RWPE2 (cell line): ENCODE measurements at regions not wholly inside any gene's neighbourhood (a gene's known extent, or its start where the extent isn't known, plus 50 kb on each side); places are given as distances from the start of the nearest gene placed in this dataset.

Source experiments
- ATAC-seq: fragments of 200-7000 bp; cut with Tn5 transposase; 3 replicates; pipeline ENCODE4 v1.9.1; 2021; ENCODE audit warnings: low read depth
- DNase-seq: peaks from one replicate; pipeline ENCODE4 v3.0.0-alpha.2; 2020; ENCODE audit warnings: low spot score
- H3K27ac ChIP-seq: fragments of 450-650 bp; 2 replicates; pipeline ENCODE4 v1.5.1; 2017; ENCODE audit warnings: mild to moderate bottlenecking; ENCODE audit not compliant: poor library complexity, severe bottlenecking
- H3K27me3 ChIP-seq: fragments of 250-450 bp; sonication (Bioruptor Pico); 2 replicates; pipeline ENCODE4 v1.5.1; 2021; ENCODE audit warnings: mild to moderate bottlenecking, moderate library complexity; ENCODE audit not compliant: insufficient read depth, poor library complexity, severe bottlenecking
- H3K36me3 ChIP-seq: fragments of 250-450 bp; sonication (Bioruptor Pico); 2 replicates; pipeline ENCODE4 v1.5.1; 2020; ENCODE audit warnings: low read depth, mild to moderate bottlenecking, moderate library complexity
- H3K4me1 ChIP-seq: fragments of 250-450 bp; sonication (Bioruptor Pico); 2 replicates; pipeline ENCODE4 v1.5.1; 2021; ENCODE audit warnings: mild to moderate bottlenecking, moderate library complexity; ENCODE audit not compliant: insufficient read depth, poor library complexity, severe bottlenecking
- H3K4me3 ChIP-seq: fragments of 250-450 bp; sonication (Bioruptor Pico); 2 replicates; pipeline ENCODE4 v1.5.1; 2021; ENCODE audit warnings: mild to moderate bottlenecking, moderate library complexity; ENCODE audit not compliant: severe bottlenecking
- H3K9me3 ChIP-seq: fragments of 250-450 bp; sonication (Bioruptor Pico); 2 replicates; pipeline ENCODE4 v1.5.1; 2021; ENCODE audit warnings: mild to moderate bottlenecking, moderate library complexity; ENCODE audit not compliant: severe bottlenecking
- TF ChIP-seq, protein P1 (sequence below): fragments of 450-650 bp; IDR thresholded peaks from one replicate; pipeline ENCODE4 v1.5.1; 2017; ENCODE audit warnings: mild to moderate bottlenecking, moderate library complexity; ENCODE audit not compliant: poor library complexity, severe bottlenecking

DNA sequence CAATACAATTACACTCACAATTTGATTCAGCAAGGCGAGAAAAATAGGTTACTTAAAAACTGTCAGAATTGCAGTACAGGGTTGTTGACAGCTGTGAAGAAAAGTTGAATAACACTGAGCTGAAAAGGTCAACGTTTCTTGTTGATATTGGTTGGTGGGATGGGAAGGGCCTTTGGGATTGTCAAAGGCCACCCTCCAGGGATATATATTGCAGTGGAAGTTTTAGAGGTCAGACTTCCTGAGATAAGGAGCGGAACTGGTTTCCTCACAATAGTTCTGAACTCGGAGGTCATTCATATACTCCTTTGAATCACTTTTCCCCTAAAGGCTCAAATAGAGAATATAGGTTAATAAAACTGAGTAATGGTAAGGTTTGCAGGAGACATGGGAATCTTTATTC is 417.2 kb downstream of the RAPGEF2 start:
- Histone ChIP-seq H3K36me3 (no peaks in the 10 kb centered on the region), H3K27ac (no peak overlapping the region), H3K4me1 (no peaks in the 10 kb centered on the region), H3K9me3 (no peaks in the 10 kb centered on the region), H3K4me3 (no peak overlapping the region), H3K27me3 (no peaks in the 10 kb centered on the region)
- ATAC-seq (no peak), DNase-seq (no peak)
- TF ChIP-seq, protein P1, sequence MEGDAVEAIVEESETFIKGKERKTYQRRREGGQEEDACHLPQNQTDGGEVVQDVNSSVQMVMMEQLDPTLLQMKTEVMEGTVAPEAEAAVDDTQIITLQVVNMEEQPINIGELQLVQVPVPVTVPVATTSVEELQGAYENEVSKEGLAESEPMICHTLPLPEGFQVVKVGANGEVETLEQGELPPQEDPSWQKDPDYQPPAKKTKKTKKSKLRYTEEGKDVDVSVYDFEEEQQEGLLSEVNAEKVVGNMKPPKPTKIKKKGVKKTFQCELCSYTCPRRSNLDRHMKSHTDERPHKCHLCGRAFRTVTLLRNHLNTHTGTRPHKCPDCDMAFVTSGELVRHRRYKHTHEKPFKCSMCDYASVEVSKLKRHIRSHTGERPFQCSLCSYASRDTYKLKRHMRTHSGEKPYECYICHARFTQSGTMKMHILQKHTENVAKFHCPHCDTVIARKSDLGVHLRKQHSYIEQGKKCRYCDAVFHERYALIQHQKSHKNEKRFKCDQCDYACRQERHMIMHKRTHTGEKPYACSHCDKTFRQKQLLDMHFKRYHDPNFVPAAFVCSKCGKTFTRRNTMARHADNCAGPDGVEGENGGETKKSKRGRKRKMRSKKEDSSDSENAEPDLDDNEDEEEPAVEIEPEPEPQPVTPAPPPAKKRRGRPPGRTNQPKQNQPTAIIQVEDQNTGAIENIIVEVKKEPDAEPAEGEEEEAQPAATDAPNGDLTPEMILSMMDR, result no peak

DNA sequence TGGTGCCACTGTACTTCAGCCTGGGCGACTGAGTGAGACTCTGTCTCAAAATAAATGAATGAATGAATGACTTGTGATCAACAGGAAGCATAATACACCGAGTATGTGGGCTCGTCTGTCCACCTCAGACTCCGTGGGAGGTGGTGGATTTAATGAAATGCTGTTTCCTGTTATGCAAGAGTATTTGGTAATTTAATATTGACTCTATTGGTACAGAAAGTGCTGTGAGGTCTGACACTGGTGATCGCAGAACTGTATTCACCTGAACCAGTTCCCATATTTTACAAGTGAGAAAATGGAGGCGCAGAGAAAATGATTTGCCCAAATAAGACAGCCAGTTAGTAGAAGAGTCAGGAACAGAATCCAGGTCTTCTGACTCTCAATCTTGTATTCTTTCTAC is 423.3 kb downstream of the RAPGEF2 start:
- Histone ChIP-seq H3K4me1 (no peaks in the 10 kb centered on the region), H3K27me3 (no peaks in the 10 kb centered on the region), H3K9me3 (no peaks in the 10 kb centered on the region), H3K36me3 (no peaks in the 10 kb centered on the region), H3K4me3 (no peak overlapping the region), H3K27ac (no peak overlapping the region)
- no peak for ATAC-seq
- TF ChIP-seq, protein P1, result no peak
- no peak for DNase-seq

DNA sequence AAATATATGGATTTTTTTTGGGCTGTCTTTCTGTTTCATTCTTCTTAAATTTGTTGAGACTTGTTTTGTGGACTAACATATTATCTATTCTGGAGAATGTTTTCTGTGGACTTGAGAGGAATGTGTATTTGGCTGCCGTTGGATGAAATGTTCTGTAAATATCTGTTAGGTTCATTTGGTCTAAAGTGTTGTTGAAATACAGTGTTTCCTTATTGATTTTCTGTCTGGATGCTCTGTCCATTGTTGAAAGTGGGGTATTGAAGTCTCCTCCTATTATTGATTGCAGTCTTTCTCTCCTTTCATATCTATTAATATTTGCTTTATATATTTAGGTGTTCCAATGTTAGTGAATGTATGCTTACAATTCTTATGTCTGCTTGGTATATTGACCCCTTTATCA is 431.8 kb downstream of the RAPGEF2 start:
- ATAC-seq (no peak), DNase-seq (no peak)
- H3K27me3 ChIP-seq, result no peaks in the 10 kb centered on the region
- H3K4me3 ChIP-seq, result no peak overlapping the region
- peaks cover 2% of the 10 kb centered on the region for H3K9me3 ChIP-seq
- no peak overlapping the region for H3K27ac ChIP-seq
- no peaks in the 10 kb centered on the region for H3K4me1 ChIP-seq
- TF ChIP-seq, protein P1, result no peak
- no peaks in the 10 kb centered on the region for H3K36me3 ChIP-seq

DNA sequence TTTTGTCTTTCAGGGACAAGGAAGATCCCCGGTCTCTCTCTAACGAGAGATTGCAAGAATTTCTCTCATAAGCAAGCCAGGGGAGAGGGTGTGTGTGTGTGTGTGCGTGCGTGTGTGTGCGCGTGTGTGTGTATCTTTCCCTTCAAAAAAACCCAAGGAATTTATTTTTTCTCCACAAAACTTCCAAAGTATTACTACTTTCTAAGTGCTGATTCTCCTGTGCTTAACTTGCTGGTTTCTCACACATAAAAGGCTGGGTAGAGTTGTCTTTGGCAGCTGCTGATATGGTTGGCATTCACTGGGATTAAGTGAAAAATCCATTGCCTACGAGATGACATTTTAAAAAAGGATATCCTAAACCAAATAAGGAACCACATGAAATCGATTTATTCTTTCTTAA is 435.7 kb downstream of the RAPGEF2 start:
- no peak for DNase-seq
- H3K4me3 ChIP-seq, result no peak overlapping the region
- no peaks in the 10 kb centered on the region for H3K4me1 ChIP-seq
- peaks cover 2% of the 10 kb centered on the region for H3K9me3 ChIP-seq
- no peak for ATAC-seq
- H3K27me3 ChIP-seq, result no peaks in the 10 kb centered on the region
- no peaks in the 10 kb centered on the region for H3K36me3 ChIP-seq
- TF ChIP-seq, protein P1, result no peak
- H3K27ac ChIP-seq, result no peak overlapping the region

DNA sequence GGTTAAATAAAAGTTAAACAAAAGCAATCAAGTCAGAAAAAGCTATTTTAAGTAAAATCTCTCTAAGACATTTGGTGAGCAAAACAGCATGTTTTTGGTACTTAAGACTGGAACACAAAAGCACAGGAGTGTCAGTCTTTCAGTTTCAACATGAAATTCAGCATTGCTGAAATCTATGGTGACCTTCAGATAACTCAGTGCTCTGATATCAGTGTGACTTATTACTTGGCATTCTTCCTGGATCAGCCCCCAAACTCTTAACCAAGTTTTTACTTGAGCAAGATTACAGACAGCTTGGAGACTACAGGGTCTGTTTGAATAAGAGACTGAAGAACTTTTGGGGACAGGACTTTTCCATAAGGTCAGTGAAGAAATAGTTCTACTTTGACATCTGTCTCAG is 437.2 kb downstream of the RAPGEF2 start:
- Histone ChIP-seq H3K27ac (no peak overlapping the region), H3K4me1 (no peaks in the 10 kb centered on the region), H3K36me3 (no peaks in the 10 kb centered on the region), H3K4me3 (no peak overlapping the region), H3K9me3 (peaks cover 2% of the 10 kb centered on the region), H3K27me3 (no peaks in the 10 kb centered on the region)
- DNase-seq (no peak), ATAC-seq (no peak)
- TF ChIP-seq, protein P1, result no peak
